GM23248 (cell line): ENCODE measurements at regions not wholly inside any gene's neighbourhood (a gene's known extent, or its start where the extent isn't known, plus 50 kb on each side); places are given as distances from the start of the nearest gene placed in this dataset.
A peak's percentile ranks its signal among the peaks of the same experiment; 100 is the strongest.

Experiments
- DNase-seq: peaks from one replicate; pipeline ENCODE4 v3.0.0-alpha.2; 2015
- H2AFZ ChIP-seq: fragments of 200-600 bp; sonication (generic); 2 replicates; pipeline ENCODE4 v1.6.1; 2016; ENCODE audit warnings: antibody characterized with exemption
- H3F3A ChIP-seq: fragments of 200-600 bp; sonication (generic); 2 replicates; pipeline ENCODE4 v1.6.1; 2016; ENCODE audit warnings: mild to moderate bottlenecking, antibody characterized with exemption, mixed run types; ENCODE audit not compliant: insufficient read depth
- H3K27ac ChIP-seq: fragments of 200-600 bp; sonication (generic); 2 replicates; pipeline ENCODE4 v1.5.1; 2016; ENCODE audit warnings: mild to moderate bottlenecking
- H3K27me3 ChIP-seq: fragments of 200-600 bp; sonication (generic); replicated peaks from 2 replicates; pipeline ENCODE4 v1.6.1; 2016; ENCODE audit warnings: mild to moderate bottlenecking; ENCODE audit not compliant: insufficient read depth
- H3K36me3 ChIP-seq: fragments of 200-600 bp; sonication (generic); 2 replicates; pipeline ENCODE4 v1.6.1; 2016; ENCODE audit warnings: low read depth, mild to moderate bottlenecking
- H3K4me1 ChIP-seq: fragments of 200-600 bp; sonication (generic); 2 replicates; pipeline ENCODE4 v1.6.1; 2016; ENCODE audit warnings: mild to moderate bottlenecking; ENCODE audit not compliant: insufficient read depth
- H3K4me2 ChIP-seq: fragments of 200-600 bp; sonication (generic); one replicate; pipeline ENCODE4 v1.6.1; 2016; ENCODE audit warnings: mild to moderate bottlenecking; ENCODE audit not compliant: unreplicated experiment
- H3K4me3 ChIP-seq: fragments of 200-600 bp; sonication (generic); 2 replicates; pipeline ENCODE4 v1.5.1; 2016; ENCODE audit warnings: mild to moderate bottlenecking
- H3K79me2 ChIP-seq: fragments of 200-600 bp; sonication (generic); 2 replicates; pipeline ENCODE4 v1.6.1; 2016; ENCODE audit warnings: mild to moderate bottlenecking; ENCODE audit not compliant: insufficient read depth
- H3K9ac ChIP-seq: fragments of 200-600 bp; sonication (generic); 2 replicates; pipeline ENCODE4 v1.6.1; 2016; ENCODE audit warnings: mild to moderate bottlenecking
- H3K9me2 ChIP-seq: fragments of 200-600 bp; sonication (generic); 2 replicates; pipeline ENCODE4 v1.6.1; 2016; ENCODE audit warnings: mixed run types, mild to moderate bottlenecking, moderate library complexity; ENCODE audit not compliant: insufficient read depth
- H3K9me3 ChIP-seq: fragments of 200-600 bp; sonication (generic); one replicate; pipeline ENCODE4 v1.6.1; 2017; ENCODE audit warnings: low read depth
- H4K20me1 ChIP-seq: fragments of 200-600 bp; sonication (generic); 2 replicates; pipeline ENCODE4 v1.6.0; 2016; ENCODE audit not compliant: insufficient read depth
- EZH2 ChIP-seq: fragments of 200-600 bp; sonication (generic); IDR thresholded peaks from 2 replicates; pipeline ENCODE4 v1.6.1; 2018; ENCODE audit warnings: antibody characterized with exemption, mild to moderate bottlenecking; ENCODE audit not compliant: insufficient read depth, poor library complexity, severe bottlenecking
- EZH2phosphoT487 ChIP-seq: fragments of 200-600 bp; sonication (generic); IDR thresholded peaks from 2 replicates; pipeline ENCODE4 v1.6.1; 2018; ENCODE audit warnings: antibody characterized with exemption, moderate library complexity, mild to moderate bottlenecking, low read depth; ENCODE audit not compliant: insufficient read depth
- WGBS, 2 experiments: methylation state at CpG; one replicate each; pipeline ENCODE4 v1.1.6; 2015 to 2017; ENCODE audit warnings: low lambda C conversion rate in 2 of 2, low coverage in 1 of 2; ENCODE audit errors: missing lambda C conversion rate in 2 of 2; 5-methylcytosine and 5-hydroxymethylcytosine counted together
- in situ Hi-C: fragments of 300-500 bp; cut with MboI; formaldehyde crosslinking; loops from 2 replicates; pipeline ENCODE4 v1.15.0; 2020

DNA sequence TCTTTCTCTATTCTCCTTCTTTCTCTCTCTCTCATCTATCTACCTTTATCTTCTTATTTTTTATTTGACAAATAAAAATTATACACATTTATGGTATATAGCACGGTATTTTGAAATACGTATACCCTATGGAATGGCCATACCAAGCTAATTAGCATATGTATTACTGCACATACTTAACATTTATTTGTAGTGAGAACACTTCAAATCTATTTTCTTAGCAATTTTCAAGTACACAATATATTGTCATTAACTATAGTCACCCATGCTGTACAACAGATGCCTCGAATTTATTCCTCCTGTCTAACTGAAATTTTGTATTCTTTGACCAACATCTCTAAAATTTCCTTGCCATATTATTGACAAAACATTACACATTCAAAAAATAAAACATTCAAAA lies 447.1 kb downstream of the MIAT start:
- H3K4me2 ChIP-seq = no peak overlapping the region
- H4K20me1 ChIP-seq = no peaks in the 10 kb centered on the region
- 68 to 70% methylated on average over 3 of the region's 3 CpGs for WGBS, 2 experiments

DNA sequence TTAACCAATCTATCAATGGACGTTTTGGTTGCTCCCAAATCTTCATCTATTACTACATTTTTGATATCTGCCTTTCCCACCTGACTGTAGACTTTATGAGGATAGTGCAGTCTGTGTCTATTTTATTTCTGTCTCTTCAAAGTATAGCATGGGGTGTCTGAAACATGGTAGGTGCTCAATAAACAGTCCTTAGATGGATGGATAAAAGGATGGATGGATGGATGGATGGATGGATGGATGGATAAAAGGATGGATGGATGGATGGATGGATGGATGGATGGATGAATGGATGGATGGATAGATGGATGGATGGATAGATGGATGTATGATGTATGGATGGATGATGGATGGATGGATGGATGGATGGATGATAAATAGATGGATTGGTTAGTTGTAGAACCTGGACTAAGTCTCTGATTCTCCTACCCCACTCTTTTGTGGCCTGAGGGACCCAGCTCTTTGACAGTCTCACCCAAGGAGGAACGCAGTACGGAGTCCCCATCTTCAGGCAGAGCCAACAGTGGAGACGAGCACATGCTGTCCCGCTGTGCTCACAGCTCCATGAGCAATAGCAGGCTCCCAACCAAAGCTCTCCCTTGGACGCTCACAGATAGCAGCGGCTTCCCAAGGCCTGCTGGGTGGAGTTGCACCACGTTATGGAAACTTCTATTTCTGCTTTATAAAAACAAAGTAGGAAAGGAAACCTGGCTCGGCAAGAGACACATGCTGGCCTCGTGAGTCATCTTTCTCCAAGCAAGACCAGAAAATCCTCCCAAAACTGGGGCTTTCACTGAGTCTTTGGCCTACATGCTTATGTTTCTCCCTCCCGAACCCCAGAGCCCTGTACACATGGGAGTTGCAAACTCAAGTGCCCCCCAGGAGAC lies 448.0 kb downstream of the MIAT start:
- DNase-seq = peak; percentile 97
- TF ChIP-seq EZH2phosphoT487 (no peak), EZH2 (no peak)
- H2AFZ ChIP-seq = peak overlapping the region; percentile 31; the same call in 1 of the 2 replicates
- H3K36me3 ChIP-seq = no peaks in the 10 kb centered on the region
- peaks cover 26% of the 10 kb centered on the region for H3K4me1 ChIP-seq
- peaks cover 30% of the 10 kb centered on the region for H3F3A ChIP-seq
- H3K27me3 ChIP-seq = no peaks in the 10 kb centered on the region
- 11 to 12% methylated on average over 11 of the region's 11 CpGs for WGBS, 2 experiments
- peak overlapping the region; percentile 76 for H3K27ac ChIP-seq
- no peaks in the 10 kb centered on the region for H3K9me3 ChIP-seq
- peak overlapping the region; percentile 38 for H3K9ac ChIP-seq
- in situ Hi-C loops = no loop called here
- H3K9me2 ChIP-seq = no peaks in the 10 kb centered on the region
- H4K20me1 ChIP-seq = no peaks in the 10 kb centered on the region
- no peaks in the 10 kb centered on the region for H3K79me2 ChIP-seq
- no peak overlapping the region for H3K4me3 ChIP-seq
- peak overlapping the region; percentile 17 for H3K4me2 ChIP-seq

More for the DNA sequence above, 447.1 kb downstream of the MIAT start:
- Histone ChIP-seq H3K9ac (no peak overlapping the region), H3K79me2 (no peaks in the 10 kb centered on the region), H3K9me2 (no peaks in the 10 kb centered on the region), H3K27ac (no peak overlapping the region), H3F3A (peaks cover 30% of the 10 kb centered on the region), H2AFZ (no peak overlapping the region), H3K27me3 (no peaks in the 10 kb centered on the region), H3K9me3 (no peaks in the 10 kb centered on the region), H3K4me3 (no peak overlapping the region), H3K36me3 (no peaks in the 10 kb centered on the region), H3K4me1 (peaks cover 26% of the 10 kb centered on the region)
- no peak for TF ChIP-seq EZH2
- TF ChIP-seq EZH2phosphoT487 = no peak
- DNase-seq = no peak
- in situ Hi-C loops = no loop called here

DNA sequence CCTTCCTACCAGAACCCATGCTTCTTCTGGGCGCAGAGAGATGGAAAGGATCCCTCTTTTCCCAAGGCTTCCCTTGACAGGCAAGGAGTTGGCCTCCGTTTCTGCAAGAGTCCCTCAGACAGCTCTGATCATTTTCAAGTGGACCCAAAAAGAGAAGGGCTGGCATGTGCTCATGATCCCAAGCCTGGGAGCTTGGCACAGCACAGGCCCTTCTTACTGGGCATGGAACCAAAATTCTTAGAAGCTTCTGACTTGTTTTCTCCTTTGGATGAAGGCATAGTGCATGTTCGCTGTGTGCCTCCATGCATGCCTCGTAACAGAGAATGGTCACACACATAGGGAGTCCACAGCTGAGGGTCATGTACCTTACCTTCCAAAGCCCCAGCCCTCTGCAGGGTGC lies 449.6 kb downstream of the MIAT start:
- Histone ChIP-seq H3K9ac (no peak overlapping the region), H3K4me1 (peaks cover 41% of the 10 kb centered on the region), H3K36me3 (no peaks in the 10 kb centered on the region), H3K4me2 (no peak overlapping the region), H3K4me3 (no peak overlapping the region), H3K27ac (no peak overlapping the region), H3K9me2 (no peaks in the 10 kb centered on the region), H3K9me3 (no peaks in the 10 kb centered on the region), H3F3A (peaks cover 30% of the 10 kb centered on the region), H3K27me3 (no peaks in the 10 kb centered on the region), H3K79me2 (no peaks in the 10 kb centered on the region), H2AFZ (no peak overlapping the region), H4K20me1 (no peaks in the 10 kb centered on the region)
- 88 to 89% methylated on average over 4 of the region's 4 CpGs for WGBS, 2 experiments
- DNase-seq = no peak
- TF ChIP-seq EZH2 (no peak), EZH2phosphoT487 (no peak)
- in situ Hi-C loops = no loop called here

- TF ChIP-seq EZH2phosphoT487 (no peak), EZH2 (no peak)
- no peak overlapping the region for H3K27ac ChIP-seq
- no peaks in the 10 kb centered on the region for H3K79me2 ChIP-seq
- no peak overlapping the region for H3K4me3 ChIP-seq
- no peaks in the 10 kb centered on the region for H3K36me3 ChIP-seq
- H3K4me1 ChIP-seq = peaks cover 45% of the 10 kb centered on the region
- H3K27me3 ChIP-seq = no peaks in the 10 kb centered on the region
- H2AFZ ChIP-seq = no peak overlapping the region
- WGBS, 2 experiments = 74 to 77% methylated on average over 2 of the region's 2 CpGs
- peaks cover 34% of the 10 kb centered on the region for H3F3A ChIP-seq
- in situ Hi-C loops = no loop called here
- no peaks in the 10 kb centered on the region for H4K20me1 ChIP-seq
- peak overlapping the region; percentile 22 for H3K4me2 ChIP-seq
- no peaks in the 10 kb centered on the region for H3K9me3 ChIP-seq
- no peak overlapping the region for H3K9ac ChIP-seq
- no peak for DNase-seq
- no peaks in the 10 kb centered on the region for H3K9me2 ChIP-seq
Measured at GRCh38 chr22:27107386-27107785, 450.0 kb downstream of the MIAT start.
